ENCODE measurements at regions not wholly inside any gene's neighbourhood (a gene's known extent, or its start where the extent isn't known, plus 50 kb on each side); places are given as distances from the start of the nearest gene placed in this dataset.

DNA sequence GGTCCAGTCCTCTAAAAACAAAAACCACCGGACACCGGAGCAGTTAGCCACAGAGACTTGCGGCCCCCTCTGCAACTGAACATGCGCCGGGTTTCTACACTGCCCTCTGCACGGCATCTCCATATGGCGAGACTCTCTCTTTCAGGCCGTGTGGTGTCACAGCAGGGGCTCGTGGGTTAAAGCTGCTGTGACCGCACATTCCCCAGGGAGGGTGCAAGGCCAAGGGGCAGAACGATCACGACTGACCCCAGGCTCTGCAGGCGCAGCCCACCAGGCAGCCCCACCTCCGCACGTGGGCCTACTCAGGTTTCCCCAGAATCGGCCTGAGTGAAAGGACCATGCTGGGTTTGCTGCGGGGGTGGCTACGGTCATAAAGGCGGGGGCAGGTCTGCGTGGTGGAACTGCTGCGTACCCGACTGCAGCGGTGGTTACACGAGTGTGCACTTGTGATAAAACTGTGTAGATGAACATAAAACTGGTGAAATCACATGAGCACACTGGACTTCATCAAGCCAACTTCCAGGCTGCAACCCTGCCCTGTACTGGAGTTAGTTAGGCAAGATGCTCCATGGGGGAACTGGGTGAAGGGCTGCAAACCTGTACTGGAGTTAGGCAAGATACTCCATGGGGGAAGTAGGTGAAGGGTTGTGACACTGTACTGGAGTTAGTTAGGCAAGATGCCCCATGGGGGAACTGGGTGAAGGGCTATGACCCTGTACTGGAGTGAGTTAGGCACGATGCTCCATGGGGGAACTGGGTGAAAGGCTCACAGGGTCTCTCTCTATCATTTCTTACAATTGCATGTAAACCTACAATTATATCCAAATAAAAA lies 81.4 kb upstream of the PPP2R2D start:
- Histone ChIP-seq H2AFZ (ENCODE audit: low read length) (no peak overlapping the region), H3K27ac (ENCODE audit: low read length) (no peak overlapping the region), H3K9me2 (replicated peaks; ENCODE audit: low read length) (no peaks in the 10 kb centered on the region), H3K4me2 (ENCODE audit: low read length) (no peak overlapping the region), H3K79me2 (ENCODE audit: low read length) (no peaks in the 10 kb centered on the region), H3K9me3 (ENCODE audit: low read length) (no peaks in the 10 kb centered on the region), H3K36me3 (ENCODE audit: low read depth, low read length) (no peaks in the 10 kb centered on the region), H3K27me3 (ENCODE audit: low read length) (peaks cover 39% of the 10 kb centered on the region), H3K4me3 (ENCODE audit: low read length) (no peak overlapping the region), H4K20me1 (ENCODE audit: low read length) (no peaks in the 10 kb centered on the region), H3K9ac (ENCODE audit: low read length) (no peak overlapping the region), H3K4me1 (ENCODE audit: insufficient read depth, low read length) (no peaks in the 10 kb centered on the region), H3F3A (ENCODE audit: low read length, unreplicated experiment) (no peaks in the 10 kb centered on the region)
- CTCF ChIA-PET, result no interaction called here
- intact Hi-C loops (cut with micrococcal nuclease), result no loop called here
- ATAC-seq (no peak), DNase-seq (no peak)
- TF ChIP-seq, protein P1, sequence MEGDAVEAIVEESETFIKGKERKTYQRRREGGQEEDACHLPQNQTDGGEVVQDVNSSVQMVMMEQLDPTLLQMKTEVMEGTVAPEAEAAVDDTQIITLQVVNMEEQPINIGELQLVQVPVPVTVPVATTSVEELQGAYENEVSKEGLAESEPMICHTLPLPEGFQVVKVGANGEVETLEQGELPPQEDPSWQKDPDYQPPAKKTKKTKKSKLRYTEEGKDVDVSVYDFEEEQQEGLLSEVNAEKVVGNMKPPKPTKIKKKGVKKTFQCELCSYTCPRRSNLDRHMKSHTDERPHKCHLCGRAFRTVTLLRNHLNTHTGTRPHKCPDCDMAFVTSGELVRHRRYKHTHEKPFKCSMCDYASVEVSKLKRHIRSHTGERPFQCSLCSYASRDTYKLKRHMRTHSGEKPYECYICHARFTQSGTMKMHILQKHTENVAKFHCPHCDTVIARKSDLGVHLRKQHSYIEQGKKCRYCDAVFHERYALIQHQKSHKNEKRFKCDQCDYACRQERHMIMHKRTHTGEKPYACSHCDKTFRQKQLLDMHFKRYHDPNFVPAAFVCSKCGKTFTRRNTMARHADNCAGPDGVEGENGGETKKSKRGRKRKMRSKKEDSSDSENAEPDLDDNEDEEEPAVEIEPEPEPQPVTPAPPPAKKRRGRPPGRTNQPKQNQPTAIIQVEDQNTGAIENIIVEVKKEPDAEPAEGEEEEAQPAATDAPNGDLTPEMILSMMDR (conservative IDR thresholded peaks at IDR 0.05; ENCODE audit: low read depth, low read length), result no peak
- TF ChIP-seq EZH2phosphoT487 (IDR thresholded peaks at IDR 0.05; ENCODE audit: borderline replicate concordance, low read length) (no peak), EZH2 (IDR thresholded peaks at IDR 0.05; ENCODE audit: low read length, unreplicated experiment) (no peak)
- BruUV-seq (replicated peaks), result no TSS peak
- POLR2A ChIA-PET (ENCODE audit: unreplicated experiment), result no interaction called here

DNA sequence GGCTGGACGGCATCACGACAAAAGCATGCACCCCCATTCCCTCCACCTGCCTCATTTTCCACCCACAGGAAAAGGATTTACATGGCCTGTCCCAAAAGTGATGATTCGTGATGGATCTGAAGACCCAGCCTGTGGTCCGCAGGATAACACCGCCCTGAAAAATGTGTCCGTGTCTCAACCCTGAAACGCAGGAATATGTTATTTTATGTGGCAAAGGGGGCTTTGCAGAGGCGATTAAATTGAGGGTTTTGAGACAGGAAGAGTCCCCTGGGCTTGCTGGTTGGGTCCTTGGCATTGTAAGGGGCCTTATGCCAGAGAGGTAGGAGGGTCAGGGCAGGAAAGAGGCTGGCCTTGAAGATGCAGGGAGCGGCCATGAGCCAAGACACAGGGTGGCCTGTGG lies 80.2 kb upstream of the PPP2R2D start:
- Histone ChIP-seq H2AFZ (ENCODE audit: low read length) (no peak overlapping the region), H3K4me1 (ENCODE audit: insufficient read depth, low read length) (no peaks in the 10 kb centered on the region), H3K36me3 (ENCODE audit: low read depth, low read length) (no peaks in the 10 kb centered on the region), H3K9me3 (ENCODE audit: low read length) (no peaks in the 10 kb centered on the region), H3K4me3 (ENCODE audit: low read length) (no peak overlapping the region), H3K27me3 (ENCODE audit: low read length) (peaks cover 32% of the 10 kb centered on the region), H3K27ac (ENCODE audit: low read length) (no peak overlapping the region), H3K9me2 (replicated peaks; ENCODE audit: low read length) (no peaks in the 10 kb centered on the region), H3K79me2 (ENCODE audit: low read length) (no peaks in the 10 kb centered on the region), H3F3A (ENCODE audit: low read length, unreplicated experiment) (no peaks in the 10 kb centered on the region), H3K9ac (ENCODE audit: low read length) (no peak overlapping the region), H3K4me2 (ENCODE audit: low read length) (no peak overlapping the region), H4K20me1 (ENCODE audit: low read length) (no peaks in the 10 kb centered on the region)
- ChIA-PET CTCF (no interaction called here), POLR2A (ENCODE audit: unreplicated experiment) (no interaction called here)
- TF ChIP-seq EZH2phosphoT487 (IDR thresholded peaks at IDR 0.05; ENCODE audit: borderline replicate concordance, low read length), result no peak
- TF ChIP-seq, protein P1 (conservative IDR thresholded peaks at IDR 0.05; ENCODE audit: low read depth, low read length), result no peak
- no peak for TF ChIP-seq EZH2 (IDR thresholded peaks at IDR 0.05; ENCODE audit: low read length, unreplicated experiment)
- no peak for ATAC-seq
- no peak for DNase-seq
- intact Hi-C loops (cut with micrococcal nuclease), result no loop called here
- BruUV-seq (replicated peaks), result no TSS peak

DNA sequence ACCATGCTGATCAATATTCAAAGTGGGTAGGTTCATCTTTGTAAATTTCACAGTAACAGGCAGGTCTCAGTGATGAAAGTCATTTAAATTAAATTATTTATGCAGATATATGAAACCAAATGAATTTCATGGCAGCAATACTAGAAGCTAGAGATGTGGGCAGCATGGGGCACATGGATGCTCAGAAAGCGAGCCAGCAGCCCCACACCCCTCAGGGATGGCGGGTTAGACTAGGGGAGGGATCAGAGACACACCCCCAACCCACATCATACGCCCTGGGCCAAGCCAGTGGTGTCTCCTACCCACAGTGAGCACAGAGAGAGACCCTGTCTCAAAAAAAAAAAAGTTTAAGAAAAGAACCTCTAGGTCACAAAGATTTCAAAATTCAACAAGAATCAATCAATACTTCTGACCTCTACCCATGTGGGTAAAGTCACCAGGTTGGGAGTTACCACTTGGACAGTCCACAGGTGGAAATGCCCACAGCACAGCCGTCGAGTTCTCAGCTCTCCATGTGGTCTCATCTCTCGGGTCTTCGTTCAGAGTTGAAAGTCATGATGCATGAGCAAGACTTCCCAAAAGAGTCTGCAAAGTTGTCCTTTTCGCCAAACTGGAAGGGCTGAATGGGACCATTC lies 79.3 kb upstream of the PPP2R2D start:
- no peaks in the 10 kb centered on the region for H3F3A ChIP-seq (ENCODE audit: low read length, unreplicated experiment)
- no peak overlapping the region for H3K4me2 ChIP-seq (ENCODE audit: low read length)
- DNase-seq (no peak), ATAC-seq (no peak)
- no peaks in the 10 kb centered on the region for H3K9me2 ChIP-seq (replicated peaks; ENCODE audit: low read length)
- H3K79me2 ChIP-seq (ENCODE audit: low read length), result no peaks in the 10 kb centered on the region
- ChIA-PET POLR2A (ENCODE audit: unreplicated experiment) (no interaction called here), CTCF (no interaction called here)
- H3K9me3 ChIP-seq (ENCODE audit: low read length), result no peaks in the 10 kb centered on the region
- H3K27me3 ChIP-seq (ENCODE audit: low read length), result peaks cover 32% of the 10 kb centered on the region
- intact Hi-C loops (cut with micrococcal nuclease), result no loop called here
- no peaks in the 10 kb centered on the region for H4K20me1 ChIP-seq (ENCODE audit: low read length)
- no peak overlapping the region for H2AFZ ChIP-seq (ENCODE audit: low read length)
- no peak overlapping the region for H3K4me3 ChIP-seq (ENCODE audit: low read length)
- no peaks in the 10 kb centered on the region for H3K36me3 ChIP-seq (ENCODE audit: low read depth, low read length)
- BruUV-seq (replicated peaks), result no TSS peak
- TF ChIP-seq EZH2 (IDR thresholded peaks at IDR 0.05; ENCODE audit: low read length, unreplicated experiment) (no peak), EZH2phosphoT487 (IDR thresholded peaks at IDR 0.05; ENCODE audit: borderline replicate concordance, low read length) (no peak)
- TF ChIP-seq, protein P1 (conservative IDR thresholded peaks at IDR 0.05; ENCODE audit: low read depth, low read length), result no peak
- no peaks in the 10 kb centered on the region for H3K4me1 ChIP-seq (ENCODE audit: insufficient read depth, low read length)
- H3K9ac ChIP-seq (ENCODE audit: low read length), result no peak overlapping the region
- no peak overlapping the region for H3K27ac ChIP-seq (ENCODE audit: low read length)
